ENCODE measurements at regions not wholly inside any gene's neighbourhood (a gene's known extent, or its start where the extent isn't known, plus 50 kb on each side); places are given as distances from the start of the nearest gene placed in this dataset.
A peak's percentile ranks its signal among the peaks of the same experiment; 100 is the strongest.
"Not testable (repeated sequence)": the region's sequence is repeated elsewhere in the genome, so short reads cannot be mapped to it uniquely, and the experiment has no call there.

GRCh38 chr7:128596336-128597128 is 75.6 kb upstream of the GARIN1A start:
- ATAC-seq (replicated peaks in 1 of 4); CTCF ChIA-PET; H3K27me3 Mint-ChIP-seq; POLR2A ChIA-PET; H3K9me3 ChIP-seq; H3K27ac ChIP-seq (ENCODE audit: low read length); H3K4me1 ChIP-seq (ENCODE audit: control insufficient read depth in 1 of 2, extremely low read depth in 1 of 2, insufficient read depth in 2 of 2, low read length in 2 of 2); H3K27me3 ChIP-seq (replicated peaks in 1 of 2; ENCODE audit: control insufficient read depth in 2 of 2, extremely low read depth in 1 of 2, insufficient read depth in 2 of 2, low read length in 1 of 2); H3K9me3 Mint-ChIP-seq; DNase-seq; H3K4me3 ChIP-seq (ENCODE audit: control insufficient read depth in 1 of 2, extremely low read depth in 1 of 2, low read length in 1 of 2); H3K4me3 Mint-ChIP-seq: not testable (repeated sequence)
- Mint-ChIP-seq H3K27ac (peak overlapping the region in 1 of 2 donors; percentile 3), H3K36me3 (peaks cover 52% of the 10 kb centered on the region), H3K4me1 (peaks cover 17 to 24% (median 17%) of the 10 kb centered on the region in 3 donors)
- WGBS (ENCODE audit: insufficient coverage), result 100% methylated on average over 3 of the region's 8 CpGs
- peaks cover 0 to 21% of the 10 kb centered on the region in 2 donors for H3K36me3 ChIP-seq (ENCODE audit: control insufficient read depth in 2 of 2, extremely low read depth in 1 of 2, insufficient read depth in 1 of 2, low read length in 1 of 2)

- H3K9me3 ChIP-seq; H3K27ac Mint-ChIP-seq; H3K9me3 Mint-ChIP-seq; DNase-seq; CTCF ChIA-PET; H3K27me3 Mint-ChIP-seq; H3K36me3 ChIP-seq (ENCODE audit: control insufficient read depth in 2 of 2, extremely low read depth in 1 of 2, insufficient read depth in 1 of 2, low read length in 1 of 2); POLR2A ChIA-PET; H3K27ac ChIP-seq (ENCODE audit: low read length); ATAC-seq (replicated peaks in 1 of 4); H3K27me3 ChIP-seq (replicated peaks in 1 of 2; ENCODE audit: control insufficient read depth in 2 of 2, extremely low read depth in 1 of 2, insufficient read depth in 2 of 2, low read length in 1 of 2); H3K4me3 ChIP-seq (ENCODE audit: control insufficient read depth in 1 of 2, extremely low read depth in 1 of 2, low read length in 1 of 2); H3K4me3 Mint-ChIP-seq; H3K4me1 ChIP-seq (ENCODE audit: control insufficient read depth in 1 of 2, extremely low read depth in 1 of 2, insufficient read depth in 2 of 2, low read length in 2 of 2): not testable (repeated sequence)
- WGBS (ENCODE audit: insufficient coverage), result 100% methylated on average over 2 of the region's 5 CpGs
- H3K36me3 Mint-ChIP-seq, result peaks cover 46% of the 10 kb centered on the region
- peaks cover 12 to 24% (median 17%) of the 10 kb centered on the region in 3 donors for H3K4me1 Mint-ChIP-seq
Observed at GRCh38 chr7:128598946-128599345, 73.1 kb upstream of the GARIN1A start.

- H3K4me1 ChIP-seq (ENCODE audit: control insufficient read depth in 1 of 2, extremely low read depth in 1 of 2, insufficient read depth in 2 of 2, low read length in 2 of 2); H3K27me3 ChIP-seq (replicated peaks in 1 of 2; ENCODE audit: control insufficient read depth in 2 of 2, extremely low read depth in 1 of 2, insufficient read depth in 2 of 2, low read length in 1 of 2); H3K9me3 Mint-ChIP-seq; H3K9me3 ChIP-seq; H3K36me3 Mint-ChIP-seq; H3K4me3 ChIP-seq (ENCODE audit: control insufficient read depth in 1 of 2, extremely low read depth in 1 of 2, low read length in 1 of 2); H3K4me1 Mint-ChIP-seq; H3K36me3 ChIP-seq (ENCODE audit: control insufficient read depth in 2 of 2, extremely low read depth in 1 of 2, insufficient read depth in 1 of 2, low read length in 1 of 2); H3K27ac ChIP-seq (ENCODE audit: low read length); H3K27me3 Mint-ChIP-seq; POLR2A ChIA-PET: not testable (repeated sequence)
- Mint-ChIP-seq H3K27ac (peak overlapping the region; percentile 80 to 89), H3K4me3 (peak overlapping the region; percentile 58 to 73 (median 72))
- ATAC-seq (replicated peaks in 1 of 4) (peak; percentile 88 to 95 (median 92)), DNase-seq (peak in 31 of 35 experiments; percentile 4 to 56 (median 30))
- 0% methylated on average over 2 of the region's 6 CpGs for WGBS (ENCODE audit: insufficient coverage)
- CTCF ChIA-PET, result interaction anchor here in 1 of 2 donors (0.8 to 0.9 kb wide), 2 partner anchors 149 to 275 kb away, joined by 3 to 9 read pairs; no protein-coding TSS in a partner anchor
Observed at GRCh38 chr7:128608678-128609421, 63.2 kb upstream of the GARIN1A start.

GRCh38 chr7:128613366-128613765 is 58.7 kb upstream of the GARIN1A start:
- CTCF ChIA-PET; DNase-seq; H3K4me1 ChIP-seq (ENCODE audit: control insufficient read depth in 1 of 2, extremely low read depth in 1 of 2, insufficient read depth in 2 of 2, low read length in 2 of 2); H3K27ac Mint-ChIP-seq; H3K27ac ChIP-seq (ENCODE audit: low read length); H3K27me3 Mint-ChIP-seq; H3K4me3 Mint-ChIP-seq; H3K9me3 ChIP-seq; POLR2A ChIA-PET; H3K27me3 ChIP-seq (replicated peaks in 1 of 2; ENCODE audit: control insufficient read depth in 2 of 2, extremely low read depth in 1 of 2, insufficient read depth in 2 of 2, low read length in 1 of 2); H3K4me3 ChIP-seq (ENCODE audit: control insufficient read depth in 1 of 2, extremely low read depth in 1 of 2, low read length in 1 of 2); H3K9me3 Mint-ChIP-seq; ATAC-seq (replicated peaks in 1 of 4); H3K4me1 Mint-ChIP-seq: not testable (repeated sequence)
- WGBS (ENCODE audit: insufficient coverage), result no CpG with 5 or more reads among the region's 3 CpGs
- H3K36me3 Mint-ChIP-seq, result peaks cover 20% of the 10 kb centered on the region
- peaks cover 5 to 10% of the 10 kb centered on the region in 2 donors for H3K36me3 ChIP-seq (ENCODE audit: control insufficient read depth in 2 of 2, extremely low read depth in 1 of 2, insufficient read depth in 1 of 2, low read length in 1 of 2)

- H3K27ac Mint-ChIP-seq; H3K27me3 ChIP-seq (replicated peaks in 1 of 2; ENCODE audit: control insufficient read depth in 2 of 2, extremely low read depth in 1 of 2, insufficient read depth in 2 of 2, low read length in 1 of 2); ATAC-seq (replicated peaks in 1 of 4); H3K9me3 ChIP-seq; H3K4me3 ChIP-seq (ENCODE audit: control insufficient read depth in 1 of 2, extremely low read depth in 1 of 2, low read length in 1 of 2); H3K4me3 Mint-ChIP-seq; H3K27me3 Mint-ChIP-seq; H3K27ac ChIP-seq (ENCODE audit: low read length); H3K4me1 Mint-ChIP-seq; H3K9me3 Mint-ChIP-seq; DNase-seq; H3K4me1 ChIP-seq (ENCODE audit: control insufficient read depth in 1 of 2, extremely low read depth in 1 of 2, insufficient read depth in 2 of 2, low read length in 2 of 2): not testable (repeated sequence)
- H3K36me3 ChIP-seq (ENCODE audit: control insufficient read depth in 2 of 2, extremely low read depth in 1 of 2, insufficient read depth in 1 of 2, low read length in 1 of 2), result peaks cover 5 to 21% of the 10 kb centered on the region in 2 donors
- ChIA-PET POLR2A (interaction anchor here (0.6 kb wide), 2 partner anchors 162 to 193 kb away, joined by 3 to 8 read pairs; no protein-coding TSS in a partner anchor), CTCF (interaction anchor here (0.6 to 0.7 kb wide), 5 partner anchors 11 to 346 kb away, joined by 3 to 7 read pairs (median 4); no protein-coding TSS in a partner anchor)
- H3K36me3 Mint-ChIP-seq, result peaks cover 18% of the 10 kb centered on the region
- 60% methylated on average over 1 of the region's 2 CpGs for WGBS (ENCODE audit: insufficient coverage)
Observed at GRCh38 chr7:128614812-128615211, 57.3 kb upstream of the GARIN1A start.

GRCh38 chr7:128616799-128617198 is 55.3 kb upstream of the GARIN1A start:
- H3K4me1 ChIP-seq (ENCODE audit: control insufficient read depth in 1 of 2, extremely low read depth in 1 of 2, insufficient read depth in 2 of 2, low read length in 2 of 2); ATAC-seq (replicated peaks in 1 of 4); H3K4me3 Mint-ChIP-seq; H3K9me3 ChIP-seq; DNase-seq; H3K9me3 Mint-ChIP-seq; H3K27me3 Mint-ChIP-seq; H3K4me1 Mint-ChIP-seq; H3K27me3 ChIP-seq (replicated peaks in 1 of 2; ENCODE audit: control insufficient read depth in 2 of 2, extremely low read depth in 1 of 2, insufficient read depth in 2 of 2, low read length in 1 of 2); POLR2A ChIA-PET; CTCF ChIA-PET; H3K4me3 ChIP-seq (ENCODE audit: control insufficient read depth in 1 of 2, extremely low read depth in 1 of 2, low read length in 1 of 2); H3K27ac ChIP-seq (ENCODE audit: low read length); H3K27ac Mint-ChIP-seq: not testable (repeated sequence)
- H3K36me3 ChIP-seq (ENCODE audit: control insufficient read depth in 2 of 2, extremely low read depth in 1 of 2, insufficient read depth in 1 of 2, low read length in 1 of 2), result peaks cover 9 to 34% of the 10 kb centered on the region in 2 donors
- H3K36me3 Mint-ChIP-seq, result peaks cover 23% of the 10 kb centered on the region
- WGBS (ENCODE audit: insufficient coverage), result no CpG with 5 or more reads among the region's 4 CpGs
